Cardiac muscle cell (in vitro differentiated cells and primary cell): ENCODE measurements at regions not wholly inside any gene's neighbourhood (a gene's known extent, or its start where the extent isn't known, plus 50 kb on each side); places are given as distances from the start of the nearest gene placed in this dataset.

Experiments
- DNase-seq, 2 donors: peaks; one replicate each; pipeline versions ENCODE4 v3.0.0 to v3.0.0-alpha.2; 2010 to 2017; ENCODE audit warnings: low read depth in 1 of 2, low spot score in 1 of 2
- H3K27ac ChIP-seq: fragments of 200-600 bp; sonication (generic); 2 replicates; pipeline ENCODE4 v1.5.1; 2016
- H3K27me3 ChIP-seq: fragments of 200-600 bp; sonication (generic); 2 replicates; pipeline ENCODE4 v1.6.0; 2016; ENCODE audit warnings: control low read depth
- H3K36me3 ChIP-seq: fragments of 200-600 bp; sonication (generic); 2 replicates; pipeline ENCODE4 v1.5.1; 2016; ENCODE audit warnings: control low read depth
- H3K4me1 ChIP-seq: fragments of 200-600 bp; sonication (generic); 2 replicates; pipeline ENCODE4 v1.8.1; 2017; ENCODE audit warnings: low read depth, mild to moderate bottlenecking, mixed run types
- H3K4me3 ChIP-seq: fragments of 200-600 bp; sonication (generic); 2 replicates; pipeline ENCODE4 v1.5.1; 2016; ENCODE audit warnings: mild to moderate bottlenecking
- H3K9me3 ChIP-seq: fragments of 200-600 bp; sonication (generic); 2 replicates; pipeline ENCODE4 v1.5.1; 2017; ENCODE audit warnings: low read depth, mild to moderate bottlenecking, control low read depth
- CTCF ChIP-seq: IDR thresholded peaks from 2 replicates; pipeline ENCODE4 v1.5.1; 2012; ENCODE audit warnings: low read depth, mild to moderate bottlenecking, low read length

GRCh38 chr13:72125561-72125960 is 258.6 kb upstream of the DACH1 start:
- Histone ChIP-seq H3K27ac (no peak overlapping the region), H3K27me3 (no peaks in the 10 kb centered on the region), H3K9me3 (no peaks in the 10 kb centered on the region), H3K4me1 (no peaks in the 10 kb centered on the region), H3K4me3 (no peak overlapping the region), H3K36me3 (no peaks in the 10 kb centered on the region)
- DNase-seq = no peak
- TF ChIP-seq CTCF = no peak

GRCh38 chr13:72122661-72123255 is 255.8 kb upstream of the DACH1 start:
- DNase-seq = no peak
- Histone ChIP-seq H3K9me3 (no peaks in the 10 kb centered on the region), H3K27me3 (no peaks in the 10 kb centered on the region), H3K27ac (no peak overlapping the region), H3K4me3 (no peak overlapping the region), H3K4me1 (no peaks in the 10 kb centered on the region), H3K36me3 (no peaks in the 10 kb centered on the region)
- no peak for TF ChIP-seq CTCF

- no peak for TF ChIP-seq CTCF
- no peaks in the 10 kb centered on the region for H3K36me3 ChIP-seq
- H3K4me3 ChIP-seq = no peak overlapping the region
- no peaks in the 10 kb centered on the region for H3K4me1 ChIP-seq
- no peak for DNase-seq
- no peaks in the 10 kb centered on the region for H3K27me3 ChIP-seq
- no peak overlapping the region for H3K27ac ChIP-seq
- no peaks in the 10 kb centered on the region for H3K9me3 ChIP-seq
Observed at GRCh38 chr13:72121466-72121865, 254.5 kb upstream of the DACH1 start.

- DNase-seq = no peak
- Histone ChIP-seq H3K4me1 (no peaks in the 10 kb centered on the region), H3K4me3 (no peak overlapping the region), H3K36me3 (no peaks in the 10 kb centered on the region), H3K27me3 (no peaks in the 10 kb centered on the region), H3K9me3 (no peaks in the 10 kb centered on the region), H3K27ac (no peak overlapping the region)
- TF ChIP-seq CTCF = no peak
Observed at GRCh38 chr13:72120632-72121031, 253.6 kb upstream of the DACH1 start.

GRCh38 chr13:72113931-72114330 is 246.9 kb upstream of the DACH1 start:
- Histone ChIP-seq H3K4me1 (no peaks in the 10 kb centered on the region), H3K9me3 (no peaks in the 10 kb centered on the region), H3K36me3 (no peaks in the 10 kb centered on the region), H3K27me3 (no peaks in the 10 kb centered on the region), H3K4me3 (no peak overlapping the region), H3K27ac (no peak overlapping the region)
- no peak for DNase-seq
- TF ChIP-seq CTCF = no peak

- no peak for TF ChIP-seq CTCF
- Histone ChIP-seq H3K4me1 (no peaks in the 10 kb centered on the region), H3K9me3 (no peaks in the 10 kb centered on the region), H3K27ac (no peak overlapping the region), H3K27me3 (no peaks in the 10 kb centered on the region), H3K4me3 (no peak overlapping the region), H3K36me3 (no peaks in the 10 kb centered on the region)
- no peak for DNase-seq
Observed at GRCh38 chr13:72113076-72113475, 246.1 kb upstream of the DACH1 start.
